ENCODE measurements at regions not wholly inside any gene's neighbourhood (a gene's known extent, or its start where the extent isn't known, plus 50 kb on each side); places are given as distances from the start of the nearest gene placed in this dataset.

- no peak for TF ChIP-seq PTBP1 (IDR thresholded peaks at IDR 0.05; ENCODE audit: low read depth, low read length, poor library complexity, severe bottlenecking)
- no peak for TF ChIP-seq POLR2A (IDR thresholded peaks at IDR 0.05; ENCODE audit: insufficient read depth in 1 of 2, low read depth in 2 of 2, low read length in 2 of 2)
- TF ChIP-seq FOXJ3 (CRISPR knock-in tag; IDR thresholded peaks at IDR 0.05; ENCODE audit: borderline replicate concordance) = no peak
- no peak for TF ChIP-seq TFE3 (CRISPR knock-in tag; IDR thresholded peaks at IDR 0.05)
- no peak for TF ChIP-seq ZFX (CRISPR knock-in tag; IDR thresholded peaks at IDR 0.05; ENCODE audit: low read depth)
These were observed 951.6 kb upstream of the TENM3 start for GRCh38 chr4:181291615-181292014.

Data from HepG2 (cell line).